GM18868 (cell line): ENCODE measurements at regions not wholly inside any gene's neighbourhood (a gene's known extent, or its start where the extent isn't known, plus 50 kb on each side); places are given as distances from the start of the nearest gene placed in this dataset.

Experiments used
- ATAC-seq: cut with Tn5 transposase; IDR thresholded peaks from one replicate; pipeline ENCODE4 v1.9.1; 2021; ENCODE audit warnings: mild to moderate bottlenecking, moderate library complexity; ENCODE audit not compliant: unreplicated experiment

DNA sequence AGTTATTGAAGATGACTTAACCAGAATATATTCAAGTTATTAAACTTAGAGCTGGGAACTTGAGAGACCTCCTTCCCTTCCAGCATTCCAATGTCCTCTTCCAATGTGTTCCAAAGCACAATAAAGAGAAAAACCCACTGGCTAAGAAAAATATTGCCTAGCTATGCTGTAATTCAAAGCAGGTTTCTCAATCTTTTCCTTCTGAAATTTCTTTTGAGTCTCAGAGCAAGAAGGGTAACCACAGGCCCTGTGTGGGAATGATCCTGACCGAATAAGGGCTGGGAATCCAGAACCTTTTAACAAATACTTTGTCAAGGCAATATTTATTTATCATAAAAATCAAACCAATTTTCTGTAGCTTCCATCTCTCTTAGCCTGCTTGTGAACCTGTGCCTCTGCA is 150.7 kb upstream of the SFRP2 start:
- no peak for ATAC-seq

- no peak for ATAC-seq
Observed at GRCh38 chr4:153938994-153939393, 150.1 kb upstream of the SFRP2 start.

DNA sequence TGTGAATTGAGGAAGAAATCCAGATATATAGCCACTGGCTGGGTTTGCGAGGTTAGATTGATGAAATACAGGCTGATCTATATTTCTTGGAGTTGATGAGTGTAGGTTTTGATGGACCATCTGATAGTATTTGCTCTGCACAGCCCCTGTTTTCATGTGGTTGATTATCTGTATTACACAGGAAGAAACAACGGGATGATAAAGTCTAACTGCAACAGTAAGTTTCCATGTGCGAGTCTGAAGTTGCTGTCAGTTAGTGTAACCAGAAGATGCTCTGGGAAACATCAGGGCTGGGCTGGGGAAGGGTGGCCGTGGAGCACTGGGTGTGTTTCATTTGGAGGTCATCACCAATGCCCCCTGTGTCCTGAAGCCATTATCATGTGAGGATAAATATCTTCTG is 148.4 kb upstream of the SFRP2 start:
- ATAC-seq: no peak

DNA sequence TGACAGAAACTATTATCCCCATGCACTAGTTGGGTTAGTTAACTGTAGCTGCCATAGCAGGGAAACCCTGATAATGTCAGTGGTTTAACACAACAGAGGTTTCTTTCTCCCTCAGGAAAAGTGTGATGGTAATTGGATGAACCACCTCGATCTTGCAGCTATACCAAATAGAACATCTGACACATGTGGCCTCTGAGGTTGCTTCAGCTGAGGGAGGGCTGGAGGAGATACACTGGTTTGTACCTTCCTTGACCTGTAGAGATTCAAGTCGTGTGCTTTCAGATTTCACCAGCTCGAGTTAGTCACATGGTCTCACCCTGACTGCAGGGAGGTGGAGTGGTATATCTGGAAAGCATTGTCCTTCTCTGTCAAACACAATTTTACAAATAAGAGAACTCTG is 147.2 kb upstream of the SFRP2 start:
- no peak for ATAC-seq

DNA sequence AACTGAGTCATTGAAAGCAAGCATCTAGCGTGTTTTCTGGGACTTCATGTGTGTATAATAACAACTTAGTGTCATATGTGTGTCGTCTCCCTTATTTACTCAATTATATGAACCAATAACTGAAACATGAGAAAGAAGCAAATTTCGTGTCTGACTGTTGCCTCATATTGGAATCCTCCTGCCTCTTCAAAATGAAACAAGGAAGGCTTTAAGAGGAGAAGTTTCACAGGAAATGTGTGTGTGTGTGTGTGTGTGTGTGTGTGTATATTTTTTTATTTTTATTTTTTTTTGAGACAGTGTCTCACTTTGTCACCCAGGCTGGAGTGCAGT is 145.8 kb upstream of the SFRP2 start:
- ATAC-seq: no peak

DNA sequence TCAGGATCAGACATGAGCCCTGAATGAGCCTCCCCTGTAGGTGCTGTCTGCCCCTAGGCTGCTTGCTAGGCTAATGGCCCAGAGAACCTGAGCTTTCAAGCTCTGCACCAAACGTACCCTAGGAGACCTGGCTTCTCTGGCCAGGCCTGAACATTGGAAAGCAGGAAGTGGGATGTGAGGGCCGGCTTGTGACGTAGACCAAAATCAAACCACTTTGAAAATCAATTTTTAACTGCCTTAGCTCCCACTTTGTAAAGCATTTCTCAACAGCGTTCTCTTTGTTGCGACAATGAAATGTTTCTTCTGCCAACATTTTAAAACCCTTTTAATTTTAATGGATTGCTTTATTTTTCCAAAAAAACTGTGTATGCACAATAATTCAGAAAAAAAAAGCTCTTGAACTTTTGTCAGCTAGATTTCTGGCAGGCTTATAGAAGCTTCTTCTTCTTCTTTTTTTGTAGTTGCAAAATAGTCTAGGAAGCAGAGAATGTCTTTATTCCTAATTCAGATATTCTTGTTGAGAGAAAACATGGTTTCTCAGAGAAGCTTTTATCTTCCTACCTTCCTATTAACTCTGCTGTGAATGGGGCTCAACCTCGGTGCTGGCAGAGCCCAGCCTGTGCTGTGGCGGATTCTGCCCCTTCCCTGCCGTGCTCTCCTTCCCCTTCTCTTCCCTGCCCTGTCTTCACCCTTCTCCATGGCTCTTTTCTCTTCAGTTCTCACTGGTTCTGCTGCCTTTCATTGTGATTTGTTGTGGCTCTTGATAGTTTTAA is 145.2 kb upstream of the SFRP2 start:
- no peak for ATAC-seq

DNA sequence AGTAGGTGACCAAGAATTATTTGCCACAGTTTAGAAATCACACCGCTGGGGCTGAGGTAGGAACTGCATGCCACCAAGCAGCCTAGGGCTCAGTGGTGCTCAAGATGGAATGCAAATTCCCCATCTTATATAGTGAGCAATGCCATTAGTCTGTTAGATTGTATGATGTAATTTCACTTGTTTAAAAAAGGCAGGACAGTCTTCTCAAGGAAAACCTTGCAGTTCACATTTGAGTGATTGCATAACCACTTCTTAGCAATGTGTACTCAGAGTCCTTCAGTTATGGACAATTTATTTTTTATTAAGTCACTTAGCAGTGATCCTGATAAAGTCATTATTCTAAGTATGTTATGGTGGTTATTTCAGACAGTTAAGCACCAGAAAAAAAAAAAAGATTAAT is 142.9 kb upstream of the SFRP2 start:
- no peak for ATAC-seq

- no peak for ATAC-seq
Observed at GRCh38 chr4:153929675-153930074, 140.8 kb upstream of the SFRP2 start.

GRCh38 chr4:153927451-153927850 is 138.6 kb upstream of the SFRP2 start:
- ATAC-seq: no peak

DNA sequence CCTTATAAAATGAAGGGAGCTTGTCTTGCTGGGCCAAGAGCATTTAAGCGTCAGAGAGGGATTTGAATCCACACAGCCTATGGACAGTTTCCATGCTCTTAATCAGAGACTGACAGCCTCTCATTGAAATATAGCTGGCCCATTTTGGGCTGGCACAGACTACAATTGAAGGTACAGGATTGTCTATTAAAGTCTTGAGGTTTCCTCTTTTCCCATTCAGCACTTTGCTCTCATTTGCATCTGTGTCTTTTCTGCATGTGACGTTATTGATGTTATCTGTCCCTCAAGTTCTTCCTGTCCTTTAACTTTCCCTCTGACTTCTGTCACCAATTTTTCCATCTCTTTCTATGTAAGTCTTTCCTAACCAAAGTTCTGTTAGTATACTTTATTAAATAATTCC is 133.3 kb upstream of the SFRP2 start:
- ATAC-seq: no peak

- no peak for ATAC-seq
Observed at GRCh38 chr4:153919667-153920066, 130.8 kb upstream of the SFRP2 start.

DNA sequence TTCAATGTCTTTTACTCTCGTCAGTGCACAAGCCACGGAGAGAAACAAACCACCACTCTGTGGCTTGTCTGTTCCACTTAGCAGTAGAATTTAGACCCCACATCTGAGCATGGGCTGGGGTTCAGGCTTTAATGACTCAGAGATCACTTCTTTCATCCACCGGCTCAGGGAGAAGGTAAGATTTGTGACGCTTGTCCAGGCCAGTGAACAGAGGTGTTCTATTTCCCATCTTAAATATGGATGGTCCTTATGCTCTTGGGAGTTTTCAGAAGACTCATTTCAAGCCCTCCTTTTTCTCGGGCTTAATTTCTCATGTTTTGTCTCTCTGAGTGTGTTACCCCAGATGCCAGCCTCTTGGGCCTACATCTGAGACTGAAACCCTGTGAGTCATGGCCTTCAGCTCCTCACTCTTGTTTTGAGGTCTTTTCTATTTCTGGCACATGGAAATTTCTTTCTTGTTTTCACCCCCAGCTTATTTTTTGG is 127.4 kb upstream of the SFRP2 start:
- ATAC-seq: peak; percentile 98

GRCh38 chr4:153912301-153912700 is 123.4 kb upstream of the SFRP2 start:
- no peak for ATAC-seq

- ATAC-seq: no peak
Observed at GRCh38 chr4:153909672-153910071, 120.8 kb upstream of the SFRP2 start.

GRCh38 chr4:153906231-153906630 is 117.3 kb upstream of the SFRP2 start:
- ATAC-seq: no peak

DNA sequence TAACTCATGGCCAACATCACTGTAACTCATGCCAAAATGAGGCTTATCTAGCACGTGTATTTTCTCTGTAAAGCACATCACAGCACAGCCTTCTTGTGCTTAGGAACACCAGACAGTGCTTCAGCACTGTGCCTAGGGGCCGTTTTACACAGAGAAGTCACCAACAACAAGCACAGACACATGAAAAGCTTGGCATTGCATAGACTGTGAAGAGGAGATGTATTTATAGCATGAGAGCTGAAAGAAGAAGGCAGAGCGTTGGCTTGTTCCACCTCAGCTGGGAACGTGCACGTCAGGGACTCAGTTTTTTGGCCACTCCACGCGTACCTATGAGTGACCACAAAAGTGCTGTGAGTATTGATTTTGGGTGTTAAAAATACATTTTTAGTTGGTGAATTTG is 116.3 kb upstream of the SFRP2 start:
- ATAC-seq: no peak

- ATAC-seq: no peak
Observed at GRCh38 chr4:153904011-153904410, 115.1 kb upstream of the SFRP2 start.

GRCh38 chr4:153901220-153901619 is 112.3 kb upstream of the SFRP2 start:
- ATAC-seq: no peak

GRCh38 chr4:153900426-153900825 is 111.5 kb upstream of the SFRP2 start:
- ATAC-seq: no peak

DNA sequence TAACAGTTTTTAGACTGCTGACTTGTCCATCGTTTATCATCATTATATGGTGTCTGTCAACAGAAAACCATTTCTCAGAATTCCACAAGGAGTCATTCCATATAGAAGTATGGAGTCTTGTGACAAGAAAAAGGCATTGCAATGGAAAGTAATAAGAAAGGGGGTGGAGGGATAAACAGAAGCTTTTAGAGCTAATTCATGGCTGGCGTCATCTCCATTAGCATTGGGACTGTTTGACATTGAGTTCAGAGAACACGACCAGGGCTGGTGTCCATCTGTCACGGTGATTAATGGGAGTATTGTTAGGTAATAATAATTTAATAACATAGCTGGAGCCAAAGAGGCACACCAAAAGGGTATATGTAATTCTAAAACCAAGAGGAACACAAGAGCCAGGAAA is 101.9 kb upstream of the SFRP2 start:
- no peak for ATAC-seq

DNA sequence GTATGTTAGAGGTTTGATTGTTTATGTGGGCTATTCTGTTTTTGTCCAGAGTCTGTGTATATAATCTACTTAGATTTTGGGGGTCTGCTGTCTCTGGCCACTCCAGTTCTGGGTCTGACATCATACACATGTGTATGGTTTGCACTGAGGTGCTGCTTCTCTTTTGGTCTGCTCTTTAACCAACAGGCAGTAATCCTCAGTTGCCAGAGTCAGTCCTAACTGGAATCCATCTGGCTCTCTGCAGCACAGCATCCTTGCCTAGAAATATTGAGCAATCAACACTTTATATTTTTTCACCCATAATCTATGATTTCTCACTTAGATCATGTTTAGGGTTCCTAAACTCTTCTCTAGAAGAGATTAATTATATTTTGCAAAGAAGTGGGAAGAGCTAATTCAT is 98.3 kb upstream of the SFRP2 start:
- no peak for ATAC-seq

GRCh38 chr4:153884325-153884724 is 95.4 kb upstream of the SFRP2 start:
- ATAC-seq: no peak

- no peak for ATAC-seq
Observed at GRCh38 chr4:153880983-153881382, 92.1 kb upstream of the SFRP2 start.
